ENCODE measurements at regions not wholly inside any gene's neighbourhood (a gene's known extent, or its start where the extent isn't known, plus 50 kb on each side); places are given as distances from the start of the nearest gene placed in this dataset.

- Histone ChIP-seq H3K36me3 (replicated peaks; ENCODE audit: insufficient read depth, low read length) (no peaks in the 10 kb centered on the region), H2AFZ (ENCODE audit: low read length) (no peak overlapping the region), H4K20me1 (ENCODE audit: insufficient read depth, low read length) (no peaks in the 10 kb centered on the region), H3F3A (ENCODE audit: insufficient read depth, low read length) (no peaks in the 10 kb centered on the region), H3K9me2 (replicated peaks; ENCODE audit: insufficient read depth, low read length) (no peaks in the 10 kb centered on the region), H3K27me3 (replicated peaks; ENCODE audit: insufficient read depth, low read length) (no peaks in the 10 kb centered on the region), H3K4me1 (ENCODE audit: low read length) (no peaks in the 10 kb centered on the region), H3K9ac (ENCODE audit: low read length) (no peak overlapping the region), H3K9me3 (replicated peaks; ENCODE audit: insufficient read depth, low read length) (no peaks in the 10 kb centered on the region), H3K4me3 (ENCODE audit: low read length) (no peak overlapping the region), H3K4me2 (ENCODE audit: low read depth, low read length) (no peak overlapping the region), H3K79me2 (ENCODE audit: low read length) (no peaks in the 10 kb centered on the region), H3K27ac (ENCODE audit: low read length) (no peak overlapping the region)
- TF ChIP-seq CTCF (IDR thresholded peaks at IDR 0.05; ENCODE audit: low read length), result no peak
- TF ChIP-seq EZH2phosphoT487 (IDR thresholded peaks at IDR 0.05; ENCODE audit: low read length), result no peak
- no peak for TF ChIP-seq EZH2 (optimal IDR thresholded peaks at IDR 0.05; ENCODE audit: low read depth, low read length)
- DNase-seq, result no peak
Measured at GRCh38 chr20:51148941-51149340, 126.0 kb upstream of the KCNG1 start.

DNA sequence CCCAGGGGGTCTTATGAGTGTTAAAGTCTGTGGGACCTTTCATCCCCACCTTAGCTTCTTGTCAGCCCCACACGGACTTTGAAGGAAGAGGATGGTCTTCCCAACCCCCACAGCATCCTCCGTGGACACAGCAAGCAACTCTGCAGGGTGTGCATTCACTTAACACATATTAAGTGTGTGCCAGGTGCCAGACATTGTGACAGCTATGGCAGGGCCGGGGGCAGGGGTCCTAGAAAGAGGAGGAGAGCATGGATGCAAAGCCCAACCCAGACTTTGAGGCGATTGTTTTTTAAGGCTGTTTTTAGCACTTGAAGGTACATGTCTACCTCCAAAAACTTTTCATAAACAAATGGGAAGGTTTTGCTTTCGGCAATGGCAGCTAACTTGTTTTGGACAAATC is 121.6 kb upstream of the KCNG1 start:
- Histone ChIP-seq H3K4me2 (ENCODE audit: low read depth, low read length) (no peak overlapping the region), H3K4me3 (ENCODE audit: low read length) (no peak overlapping the region), H4K20me1 (ENCODE audit: insufficient read depth, low read length) (no peaks in the 10 kb centered on the region), H3K9me3 (replicated peaks; ENCODE audit: insufficient read depth, low read length) (no peaks in the 10 kb centered on the region), H2AFZ (ENCODE audit: low read length) (no peak overlapping the region), H3K27ac (ENCODE audit: low read length) (no peak overlapping the region), H3K9me2 (replicated peaks; ENCODE audit: insufficient read depth, low read length) (no peaks in the 10 kb centered on the region), H3F3A (ENCODE audit: insufficient read depth, low read length) (no peaks in the 10 kb centered on the region), H3K4me1 (ENCODE audit: low read length) (no peaks in the 10 kb centered on the region), H3K36me3 (replicated peaks; ENCODE audit: insufficient read depth, low read length) (no peaks in the 10 kb centered on the region), H3K9ac (ENCODE audit: low read length) (no peak overlapping the region), H3K27me3 (replicated peaks; ENCODE audit: insufficient read depth, low read length) (no peaks in the 10 kb centered on the region), H3K79me2 (ENCODE audit: low read length) (no peaks in the 10 kb centered on the region)
- no peak for DNase-seq
- TF ChIP-seq EZH2phosphoT487 (IDR thresholded peaks at IDR 0.05; ENCODE audit: low read length) (no peak), CTCF (IDR thresholded peaks at IDR 0.05; ENCODE audit: low read length) (no peak)

DNA sequence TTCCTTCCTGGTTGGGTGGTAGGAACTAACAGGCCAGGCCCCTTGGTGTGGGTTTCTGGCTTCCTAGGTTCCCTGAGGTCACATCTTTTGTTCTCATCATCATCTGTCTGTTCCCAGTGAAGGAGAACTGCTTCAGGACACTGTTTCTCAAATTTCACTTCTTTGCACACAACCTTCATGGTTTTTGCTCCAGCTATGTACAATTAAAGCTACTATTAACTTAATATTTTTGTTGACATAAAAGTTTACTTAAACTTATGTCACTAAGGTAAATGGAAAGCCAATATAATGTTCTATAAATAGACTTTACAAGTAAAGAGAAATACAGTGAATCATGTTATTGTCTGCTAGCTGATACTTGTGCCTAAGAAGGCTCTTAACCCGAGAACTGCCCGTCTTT is 120.7 kb upstream of the KCNG1 start:
- Histone ChIP-seq H3K4me1 (ENCODE audit: low read length) (no peaks in the 10 kb centered on the region), H3F3A (ENCODE audit: insufficient read depth, low read length) (no peaks in the 10 kb centered on the region)

DNA sequence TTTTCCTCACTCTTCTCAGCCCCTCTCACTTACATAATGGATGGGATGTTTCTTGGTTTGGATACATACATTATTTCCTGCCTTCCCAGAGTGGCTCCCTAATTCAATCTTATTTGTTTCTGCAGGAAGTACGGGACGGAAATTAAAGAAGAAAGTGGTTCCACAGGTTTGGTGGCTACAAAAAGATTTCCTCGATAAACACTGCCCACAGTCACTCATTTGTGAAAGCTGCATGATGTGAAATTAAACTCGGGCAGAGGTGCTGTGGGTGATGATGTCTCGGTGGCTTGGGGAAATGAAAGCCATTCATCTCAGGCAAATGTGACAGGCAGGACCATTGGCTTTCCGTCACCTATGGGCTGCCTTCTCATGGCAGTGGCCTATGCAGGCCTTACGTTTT is 119.5 kb upstream of the KCNG1 start:
- no peaks in the 10 kb centered on the region for H3K36me3 ChIP-seq (replicated peaks; ENCODE audit: insufficient read depth, low read length)
- H3K9me3 ChIP-seq (replicated peaks; ENCODE audit: insufficient read depth, low read length), result no peaks in the 10 kb centered on the region
- H3K9me2 ChIP-seq (replicated peaks; ENCODE audit: insufficient read depth, low read length), result no peaks in the 10 kb centered on the region
- H2AFZ ChIP-seq (ENCODE audit: low read length), result no peak overlapping the region
- H3K27ac ChIP-seq (ENCODE audit: low read length), result no peak overlapping the region
- no peak overlapping the region for H3K4me3 ChIP-seq (ENCODE audit: low read length)
- H4K20me1 ChIP-seq (ENCODE audit: insufficient read depth, low read length), result no peaks in the 10 kb centered on the region
- DNase-seq, result no peak
- TF ChIP-seq EZH2phosphoT487 (IDR thresholded peaks at IDR 0.05; ENCODE audit: low read length) (no peak), CTCF (IDR thresholded peaks at IDR 0.05; ENCODE audit: low read length) (no peak), EZH2 (optimal IDR thresholded peaks at IDR 0.05; ENCODE audit: low read depth, low read length) (no peak)
- H3K79me2 ChIP-seq (ENCODE audit: low read length), result no peaks in the 10 kb centered on the region
- no peaks in the 10 kb centered on the region for H3K27me3 ChIP-seq (replicated peaks; ENCODE audit: insufficient read depth, low read length)
- H3F3A ChIP-seq (ENCODE audit: insufficient read depth, low read length), result no peaks in the 10 kb centered on the region
- no peaks in the 10 kb centered on the region for H3K4me1 ChIP-seq (ENCODE audit: low read length)
- no peak overlapping the region for H3K9ac ChIP-seq (ENCODE audit: low read length)
- no peak overlapping the region for H3K4me2 ChIP-seq (ENCODE audit: low read depth, low read length)

More for the DNA sequence above, 120.7 kb upstream of the KCNG1 start:
- Histone ChIP-seq H3K4me3 (ENCODE audit: low read length) (no peak overlapping the region), H4K20me1 (ENCODE audit: insufficient read depth, low read length) (no peaks in the 10 kb centered on the region), H3K27me3 (replicated peaks; ENCODE audit: insufficient read depth, low read length) (no peaks in the 10 kb centered on the region), H3K9me2 (replicated peaks; ENCODE audit: insufficient read depth, low read length) (no peaks in the 10 kb centered on the region), H3K9ac (ENCODE audit: low read length) (no peak overlapping the region), H3K27ac (ENCODE audit: low read length) (no peak overlapping the region), H2AFZ (ENCODE audit: low read length) (no peak overlapping the region), H3K9me3 (replicated peaks; ENCODE audit: insufficient read depth, low read length) (no peaks in the 10 kb centered on the region), H3K4me2 (ENCODE audit: low read depth, low read length) (no peak overlapping the region), H3K79me2 (ENCODE audit: low read length) (no peaks in the 10 kb centered on the region), H3K36me3 (replicated peaks; ENCODE audit: insufficient read depth, low read length) (no peaks in the 10 kb centered on the region)
- no peak for DNase-seq
- no peak for TF ChIP-seq EZH2phosphoT487 (IDR thresholded peaks at IDR 0.05; ENCODE audit: low read length)
